HG02840 (cell line): ENCODE measurements at regions not wholly inside any gene's neighbourhood (a gene's known extent, or its start where the extent isn't known, plus 50 kb on each side); places are given as distances from the start of the nearest gene placed in this dataset.

Source experiments
- ATAC-seq: cut with Tn5 transposase; IDR thresholded peaks from one replicate; pipeline ENCODE4 v1.9.1; 2021; ENCODE audit warnings: mild to moderate bottlenecking, moderate library complexity, moderate number of reproducible peaks; ENCODE audit not compliant: unreplicated experiment, low FRiP score

DNA sequence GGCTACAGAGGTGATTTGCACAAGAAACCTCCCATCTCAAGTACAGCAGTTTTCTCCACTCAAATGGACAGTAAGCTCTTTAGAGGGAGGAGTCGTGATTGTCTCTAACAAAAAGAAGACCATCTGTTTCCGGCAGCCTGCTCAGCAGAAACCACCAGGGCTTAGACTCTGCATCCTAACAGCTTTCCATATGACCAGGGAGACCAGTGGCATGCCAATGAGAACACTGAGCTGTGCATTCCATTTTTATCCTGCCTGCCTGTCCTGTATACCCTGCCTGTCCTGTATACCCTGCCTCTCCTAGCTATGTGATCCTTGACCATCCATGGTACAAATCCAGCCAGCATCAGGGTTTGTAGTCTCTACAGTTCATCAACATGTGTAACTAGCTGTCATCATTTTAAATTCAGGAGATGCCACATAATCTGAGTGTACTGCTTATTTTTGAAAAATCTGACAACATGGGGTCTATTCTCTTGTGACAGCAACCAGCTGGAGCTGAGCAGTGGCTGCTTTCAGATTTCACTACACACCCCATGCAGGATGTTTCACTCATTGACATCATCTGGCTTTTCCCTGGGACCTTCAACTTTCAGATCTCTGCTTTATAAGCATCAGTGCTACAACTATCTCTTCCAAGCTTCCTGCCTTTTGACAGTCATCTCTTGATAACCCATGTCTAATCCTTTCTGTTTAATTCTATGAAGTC, 50.5 kb upstream of the POU2AF2 start:
- ATAC-seq, result no peak

DNA sequence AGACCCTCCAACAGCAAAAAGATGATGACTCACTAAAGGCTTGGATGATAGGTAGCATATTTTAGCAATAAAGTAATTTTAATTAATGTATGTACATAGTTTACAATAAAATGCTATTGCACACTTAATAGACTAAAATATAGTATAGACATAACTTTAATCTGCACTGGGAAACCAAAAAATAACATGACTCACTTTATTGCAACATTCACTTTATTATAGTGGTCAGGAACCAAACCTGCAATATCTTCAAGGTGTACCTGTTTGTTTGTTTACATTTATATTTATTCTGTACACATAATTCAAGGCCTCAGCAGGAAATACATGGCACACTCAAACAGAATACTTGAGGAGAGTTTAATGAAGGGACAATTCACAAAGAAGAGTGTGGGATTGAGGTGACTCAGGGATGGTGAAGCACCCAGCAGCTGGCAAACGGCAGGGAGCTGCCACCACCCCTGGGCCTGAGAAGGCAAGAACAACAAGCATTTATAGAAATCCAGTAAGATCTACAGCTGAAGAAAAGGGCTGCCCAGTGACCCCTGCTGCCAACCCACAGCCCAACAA, 51.5 kb upstream of the POU2AF2 start:
- ATAC-seq, result no peak

DNA sequence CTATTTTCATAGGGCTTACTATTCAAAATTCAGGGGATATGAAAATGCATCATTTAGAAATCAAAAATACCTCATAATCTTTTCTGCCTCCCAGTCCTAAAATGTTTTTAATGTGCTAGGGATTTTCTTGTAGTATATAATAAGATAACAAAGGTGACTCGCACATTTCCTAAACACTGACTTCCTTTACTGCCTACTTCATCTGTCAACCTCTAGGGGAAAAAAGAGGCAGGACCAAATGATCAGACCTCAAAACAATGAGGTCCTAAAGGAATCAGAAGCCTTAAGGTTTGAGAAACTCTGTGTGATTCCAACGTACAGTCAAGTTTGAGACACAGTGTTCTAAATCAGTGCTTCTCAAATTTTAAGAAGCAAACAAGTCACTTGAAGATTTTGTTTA, 56.1 kb upstream of the POU2AF2 start:
- no peak for ATAC-seq

GRCh38 chr11:111186308-111186915, 59.1 kb upstream of the POU2AF2 start:
- ATAC-seq, result no peak

DNA sequence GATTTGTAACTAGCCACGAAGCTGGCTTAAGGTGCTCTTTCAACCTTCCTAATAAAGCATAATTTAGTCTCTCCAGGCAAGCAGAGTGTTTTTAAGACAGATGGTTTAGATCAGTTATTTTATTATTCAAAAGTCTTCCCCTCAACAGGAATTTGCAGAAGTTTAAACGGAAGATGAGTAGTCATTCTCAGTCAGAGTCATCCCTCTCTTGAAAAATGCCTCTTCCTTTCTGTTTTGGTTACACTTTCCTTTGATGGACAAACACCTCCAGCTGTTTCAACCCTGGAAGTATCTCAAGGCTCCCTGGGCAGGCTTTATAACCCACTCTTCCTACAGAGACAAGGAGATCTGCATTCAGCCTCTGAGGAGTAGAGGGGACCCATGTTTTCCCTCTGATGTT, 60.3 kb upstream of the POU2AF2 start:
- ATAC-seq, result no peak

DNA sequence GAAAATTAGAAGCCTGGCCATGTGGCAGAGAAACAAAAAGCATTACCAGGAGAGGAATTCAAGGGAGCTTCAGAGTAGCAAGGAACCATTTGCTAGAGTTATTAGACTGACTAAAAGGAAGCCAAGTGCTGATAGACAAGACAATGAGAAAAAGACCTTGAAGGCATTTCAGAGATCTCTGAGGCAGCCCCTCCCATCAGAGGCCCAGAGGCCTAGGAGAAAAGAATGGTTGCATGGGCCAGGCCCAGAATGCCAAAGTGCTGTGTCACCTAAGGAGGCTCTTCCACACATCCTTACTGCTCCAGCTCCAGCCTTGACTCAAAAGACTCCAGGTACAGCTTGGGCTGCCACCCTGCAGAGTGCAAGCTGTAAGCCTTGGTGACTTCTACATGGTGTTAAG, 61.8 kb upstream of the POU2AF2 start:
- ATAC-seq, result no peak

DNA sequence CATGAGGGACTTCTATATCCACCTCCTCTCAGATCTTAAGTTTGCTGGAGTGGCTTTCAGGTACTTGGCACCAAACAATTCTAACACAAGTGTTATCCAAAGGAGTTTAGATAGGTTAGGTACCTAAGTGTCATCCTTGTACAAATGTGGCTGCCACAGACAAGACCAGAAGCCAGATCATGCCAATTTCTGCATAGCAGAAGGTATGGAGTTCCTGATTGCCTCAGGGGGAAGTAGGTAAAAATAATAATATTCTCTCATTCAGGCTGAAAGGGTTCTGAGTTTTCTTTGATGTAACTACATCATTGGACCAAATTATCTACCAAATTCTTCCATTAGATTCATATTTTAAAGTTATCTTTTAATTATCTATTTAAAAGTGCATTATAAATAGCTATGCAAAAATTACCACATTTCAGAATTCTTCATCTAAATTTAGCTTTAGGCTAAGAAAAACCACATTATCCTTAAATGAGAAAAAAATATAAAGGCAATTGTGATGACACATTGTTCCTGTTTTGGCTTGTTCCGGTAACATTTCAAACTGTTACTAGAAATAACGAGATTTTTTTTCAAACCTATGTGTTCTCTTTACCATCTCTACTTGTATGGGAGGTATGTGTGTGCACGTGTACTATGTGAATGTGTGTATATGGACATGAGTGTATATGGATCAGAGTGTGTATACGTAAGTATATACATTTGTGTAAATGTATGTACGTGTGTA, 66.2 kb upstream of the POU2AF2 start:
- ATAC-seq, result no peak

- ATAC-seq, result peak; percentile 68
Observed at GRCh38 chr11:111177037-111177871, 68.3 kb upstream of the POU2AF2 start.

DNA sequence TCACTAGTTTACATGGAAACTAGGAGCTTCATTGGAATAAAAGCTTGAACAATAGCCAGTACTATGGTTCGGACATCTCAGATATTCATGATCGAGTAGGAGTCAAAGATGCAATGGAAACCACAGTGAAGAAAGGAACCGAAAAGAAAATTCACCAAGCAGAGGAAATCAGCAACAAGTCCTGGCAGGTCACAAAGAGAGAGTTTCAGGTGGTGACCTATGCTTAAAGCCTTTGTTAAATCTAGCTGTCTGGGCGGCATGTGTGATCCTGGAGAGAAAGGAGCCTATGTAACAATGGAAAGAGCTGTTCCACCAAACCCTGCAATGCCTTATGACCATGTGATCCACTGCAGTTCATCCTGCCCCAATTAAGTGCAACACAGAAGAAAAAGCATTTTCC, 68.9 kb upstream of the POU2AF2 start:
- peak; percentile 15 for ATAC-seq

DNA sequence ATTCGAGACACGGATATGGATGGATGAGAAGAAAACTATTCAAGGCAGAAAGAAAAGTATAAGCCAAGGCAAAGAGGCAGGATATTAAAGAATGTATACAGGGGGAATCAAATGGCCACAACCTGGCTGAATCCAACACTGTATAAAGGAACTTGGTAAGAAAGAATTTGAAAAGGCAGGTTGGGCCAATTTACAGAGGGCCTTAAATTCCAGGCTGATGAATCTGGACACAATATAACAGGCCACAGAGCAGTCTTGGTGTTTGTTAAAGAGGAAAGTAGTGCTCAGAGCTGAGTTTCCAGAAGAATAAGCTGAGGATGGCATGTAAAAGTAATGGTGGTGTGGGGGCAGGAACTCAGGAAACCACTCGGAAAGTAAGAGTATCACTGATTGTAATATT, 72.3 kb upstream of the POU2AF2 start:
- no peak for ATAC-seq

- no peak for ATAC-seq
Observed at GRCh38 chr11:111172321-111172862, 73.1 kb upstream of the POU2AF2 start.

DNA sequence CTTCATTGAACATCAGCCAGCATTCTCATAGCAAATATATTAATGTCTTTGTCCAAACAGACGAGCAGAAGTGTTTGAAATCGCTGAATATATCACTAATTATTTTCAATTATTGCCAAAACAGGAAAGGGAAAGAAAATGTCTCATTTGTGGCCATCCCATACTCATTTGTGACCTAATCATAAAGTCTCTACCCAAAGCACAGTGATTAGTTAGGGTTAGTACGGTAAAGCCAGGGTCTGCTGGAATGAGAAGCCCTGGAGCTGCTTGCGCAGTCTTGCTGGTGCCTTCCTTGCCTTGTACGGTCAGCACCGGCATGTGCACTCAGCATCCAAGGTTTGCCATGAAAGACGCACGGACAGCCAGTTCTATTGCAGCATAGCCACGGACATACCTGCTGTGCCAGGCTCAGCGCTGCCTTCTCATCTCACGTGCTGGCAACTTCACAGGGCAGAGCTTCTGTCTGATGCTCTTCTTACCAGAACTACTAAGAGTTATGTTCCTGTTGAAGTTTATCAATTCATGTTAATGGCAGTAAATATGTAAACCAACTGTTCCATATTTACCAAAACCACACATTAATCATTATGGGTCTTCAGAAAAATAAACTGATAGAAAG, 74.7 kb upstream of the POU2AF2 start:
- no peak for ATAC-seq

- no peak for ATAC-seq
Observed at GRCh38 chr11:111169367-111169766, 76.2 kb upstream of the POU2AF2 start.

GRCh38 chr11:111168871-111169270, 76.7 kb upstream of the POU2AF2 start:
- ATAC-seq, result no peak

DNA sequence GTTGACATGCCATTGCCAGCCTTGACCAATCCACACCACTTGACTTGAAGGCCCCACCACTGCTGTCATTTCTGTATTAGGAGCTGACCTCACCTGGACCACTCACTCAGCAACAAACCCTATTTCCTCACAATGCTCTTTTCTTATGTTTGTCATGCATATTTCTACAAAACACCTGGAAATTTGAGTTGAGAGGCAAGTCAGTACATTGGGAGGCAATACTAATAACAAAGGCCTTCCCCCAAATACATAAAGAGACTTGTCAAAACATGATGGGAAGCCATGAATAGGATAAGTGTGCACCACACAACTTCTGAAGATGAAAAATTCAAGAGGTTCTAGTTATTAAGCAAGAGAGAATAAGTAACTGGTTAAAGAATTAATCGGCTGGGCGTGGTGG, 77.9 kb upstream of the POU2AF2 start:
- ATAC-seq, result no peak

DNA sequence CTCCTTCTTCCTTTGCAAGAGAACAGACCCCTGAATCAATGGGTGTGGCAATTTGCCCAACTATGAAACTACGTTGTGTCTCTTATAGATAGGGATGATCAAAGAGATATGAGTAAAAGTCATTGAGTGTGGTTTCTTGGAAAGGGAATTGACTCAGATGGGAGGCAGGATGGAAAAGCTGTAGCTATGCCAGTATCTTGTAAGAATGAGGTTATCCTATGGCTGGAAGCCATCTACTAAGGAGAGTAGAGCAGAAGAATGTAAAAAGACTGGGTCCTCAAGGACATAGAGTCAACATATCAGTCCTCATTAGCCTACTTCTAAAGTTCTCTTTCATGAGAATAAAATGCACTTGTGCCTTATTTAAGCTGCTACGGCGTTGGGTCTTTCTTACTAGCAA, 78.9 kb upstream of the POU2AF2 start:
- no peak for ATAC-seq

- ATAC-seq, result no peak
Observed at GRCh38 chr11:111162305-111162704, 83.2 kb upstream of the POU2AF2 start.

DNA sequence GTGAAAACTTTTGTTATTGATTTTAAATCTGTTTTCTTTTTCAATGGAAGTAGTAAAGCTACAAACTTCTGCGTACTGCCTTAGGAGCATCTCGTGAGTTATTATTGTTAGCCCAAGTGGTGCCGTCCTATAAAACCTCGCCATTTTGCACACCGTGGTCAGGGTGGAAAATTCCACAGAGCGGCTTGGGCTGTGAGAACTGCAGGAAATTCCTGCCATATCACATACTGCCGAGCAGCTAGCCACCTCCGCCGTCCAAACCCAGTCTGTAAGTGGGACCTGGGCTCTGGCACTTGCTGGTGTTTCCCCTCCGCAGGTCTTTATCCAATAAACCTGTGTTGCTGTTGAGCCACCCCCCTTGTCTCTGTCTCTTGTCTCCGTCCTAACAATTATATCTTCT, 88.0 kb upstream of the POU2AF2 start:
- no peak for ATAC-seq

DNA sequence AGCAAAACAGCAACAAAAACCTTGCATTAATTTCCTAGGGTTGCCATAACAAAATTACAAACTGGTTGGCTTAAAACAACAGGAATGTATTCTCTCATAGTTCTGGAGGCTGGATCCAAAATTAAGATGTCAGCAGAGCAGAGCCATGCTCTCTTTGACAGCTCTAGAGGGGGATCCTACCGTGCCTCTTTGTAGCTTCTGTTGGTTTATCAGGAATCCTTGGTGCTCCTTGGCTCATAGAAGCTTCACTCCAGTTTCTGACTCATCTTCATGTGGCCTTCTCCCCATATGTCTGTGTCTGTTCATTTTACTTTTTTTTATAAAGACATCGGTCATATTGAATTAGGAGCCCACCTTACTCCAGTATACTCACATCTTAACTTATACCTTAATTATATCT, 90.5 kb upstream of the POU2AF2 start:
- ATAC-seq, result no peak

DNA sequence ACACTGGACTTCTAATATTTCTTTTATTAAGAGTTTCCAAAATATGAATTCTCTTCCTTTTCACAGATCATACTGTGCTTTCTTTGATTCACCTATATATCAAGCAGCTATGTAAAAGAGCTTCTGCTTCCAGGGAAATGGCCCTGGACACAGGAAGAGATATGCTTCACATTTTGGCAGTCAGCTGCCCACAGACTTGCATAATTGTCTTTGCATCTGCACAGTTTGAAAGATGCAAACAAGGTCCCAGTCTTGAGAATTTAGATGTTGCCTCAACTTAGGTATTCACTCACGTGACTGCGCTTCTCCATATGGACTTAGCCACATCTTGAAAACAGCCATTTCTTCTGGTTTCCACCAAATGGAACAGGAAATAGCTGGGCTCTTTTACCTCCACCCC, 92.3 kb upstream of the POU2AF2 start:
- no peak for ATAC-seq
